Glomerular endothelial cell (primary cell): ENCODE measurements at regions not wholly inside any gene's neighbourhood (a gene's known extent, or its start where the extent isn't known, plus 50 kb on each side); places are given as distances from the start of the nearest gene placed in this dataset.

Experiments
- DNase-seq: peaks from one replicate; pipeline ENCODE4 v3.0.0-alpha.2; 2011; ENCODE audit warnings: low read depth, low spot score; ENCODE audit errors: extremely low read depth

GRCh38 chr18:66676699-66677098 is 72.8 kb upstream of the CDH19 start:
- DNase-seq = no peak

- DNase-seq = no peak
Measured at GRCh38 chr18:66674286-66674685, 70.4 kb upstream of the CDH19 start.

- DNase-seq = no peak
Measured at GRCh38 chr18:66668706-66669105, 64.8 kb upstream of the CDH19 start.

- DNase-seq = no peak
Measured at GRCh38 chr18:66662632-66663031, 58.7 kb upstream of the CDH19 start.

- DNase-seq = no peak
Measured at GRCh38 chr18:66655407-66655806, 51.5 kb upstream of the CDH19 start.
